ENCODE measurements at regions not wholly inside any gene's neighbourhood (a gene's known extent, or its start where the extent isn't known, plus 50 kb on each side); places are given as distances from the start of the nearest gene placed in this dataset.
"Not testable (repeated sequence)": the region's sequence is repeated elsewhere in the genome, so short reads cannot be mapped to it uniquely, and the experiment has no call there.

GRCh38 chr5:5751987-5752386 lies 329.5 kb downstream of the ICE1 start:
- DNase-seq (ENCODE audit: low read depth in 2 of 2) = no peak

GRCh38 chr5:5751498-5751897 lies 329.0 kb downstream of the ICE1 start:
- DNase-seq (ENCODE audit: low read depth in 2 of 2) = no peak

GRCh38 chr5:5741418-5741817 lies 318.9 kb downstream of the ICE1 start:
- no peak for DNase-seq (ENCODE audit: low read depth in 2 of 2)

- no peak for DNase-seq (ENCODE audit: low read depth in 2 of 2)
Observed at GRCh38 chr5:5739490-5739945, 317.0 kb downstream of the ICE1 start.

- DNase-seq (ENCODE audit: low read depth in 2 of 2) = no peak
Observed at GRCh38 chr5:5738797-5739489, 316.5 kb downstream of the ICE1 start.

GRCh38 chr5:5736007-5736406 lies 313.5 kb downstream of the ICE1 start:
- DNase-seq (ENCODE audit: low read depth in 2 of 2) = no peak

GRCh38 chr5:5733058-5733457 lies 310.6 kb downstream of the ICE1 start:
- DNase-seq (ENCODE audit: low read depth in 2 of 2) = not testable (repeated sequence)

GRCh38 chr5:5726401-5726800 lies 303.9 kb downstream of the ICE1 start:
- DNase-seq (ENCODE audit: low read depth in 2 of 2) = no peak

GRCh38 chr5:5721881-5722280 lies 299.4 kb downstream of the ICE1 start:
- no peak for DNase-seq (ENCODE audit: low read depth in 2 of 2)

- no peak for DNase-seq (ENCODE audit: low read depth in 2 of 2)
Observed at GRCh38 chr5:5719292-5719691, 296.8 kb downstream of the ICE1 start.

GRCh38 chr5:5716665-5717064 lies 294.2 kb downstream of the ICE1 start:
- no peak for DNase-seq (ENCODE audit: low read depth in 2 of 2)

- no peak for DNase-seq (ENCODE audit: low read depth in 2 of 2)
Observed at GRCh38 chr5:5711592-5711991, 289.1 kb downstream of the ICE1 start.

- no peak for DNase-seq (ENCODE audit: low read depth in 2 of 2)
Observed at GRCh38 chr5:5711112-5711511, 288.6 kb downstream of the ICE1 start.

GRCh38 chr5:5710471-5710870 lies 288.0 kb downstream of the ICE1 start:
- no peak for DNase-seq (ENCODE audit: low read depth in 2 of 2)

- DNase-seq (ENCODE audit: low read depth in 2 of 2) = no peak
Observed at GRCh38 chr5:5708367-5708919, 286.0 kb downstream of the ICE1 start.

- no peak for DNase-seq (ENCODE audit: low read depth in 2 of 2)
Observed at GRCh38 chr5:5705010-5705409, 282.5 kb downstream of the ICE1 start.

GRCh38 chr5:5704352-5704751 lies 281.9 kb downstream of the ICE1 start:
- no peak for DNase-seq (ENCODE audit: low read depth in 2 of 2)

- no peak for DNase-seq (ENCODE audit: low read depth in 2 of 2)
Observed at GRCh38 chr5:5702934-5703333, 280.5 kb downstream of the ICE1 start.

- no peak for DNase-seq (ENCODE audit: low read depth in 2 of 2)
Observed at GRCh38 chr5:5700549-5700948, 278.1 kb downstream of the ICE1 start.

- no peak for DNase-seq (ENCODE audit: low read depth in 2 of 2)
Observed at GRCh38 chr5:5699062-5699461, 276.6 kb downstream of the ICE1 start.

- DNase-seq (ENCODE audit: low read depth in 2 of 2) = no peak
Observed at GRCh38 chr5:5695266-5695665, 272.8 kb downstream of the ICE1 start.

- DNase-seq (ENCODE audit: low read depth in 2 of 2) = no peak
Observed at GRCh38 chr5:5688925-5689310, 266.4 kb downstream of the ICE1 start.

- DNase-seq (ENCODE audit: low read depth in 2 of 2) = no peak
Observed at GRCh38 chr5:5688194-5688924, 265.9 kb downstream of the ICE1 start.

Data from stimulated activated CD4-positive, alpha-beta T cell treated with anti-CD3 and anti-CD28 coated beads, Interleukin-4, amount 100 ng/mL, for 48 hours (primary cell).